ENCODE measurements at regions not wholly inside any gene's neighbourhood (a gene's known extent, or its start where the extent isn't known, plus 50 kb on each side); places are given as distances from the start of the nearest gene placed in this dataset.

- CTCF ChIA-PET = no interaction called here
- no TSS peak for BruUV-seq (replicated peaks)
- H3K4me3 Mint-ChIP-seq (ENCODE audit: low read depth, unreplicated experiment) = no peak overlapping the region
- DNase-seq = no peak
- no peak overlapping the region for H3K27ac Mint-ChIP-seq (ENCODE audit: unreplicated experiment)
- no peaks in the 10 kb centered on the region for H3K4me1 Mint-ChIP-seq (ENCODE audit: low read depth, unreplicated experiment)
- no peak for TF ChIP-seq CTCF (IDR thresholded peaks at IDR 0.05; ENCODE audit: unreplicated experiment)
- H3K9me3 Mint-ChIP-seq (ENCODE audit: low read depth, unreplicated experiment) = peaks cover 4% of the 10 kb centered on the region
- H3K27me3 Mint-ChIP-seq (ENCODE audit: unreplicated experiment) = no peaks in the 10 kb centered on the region
- intact Hi-C loops (cut with micrococcal nuclease; ENCODE audit: unreplicated experiment) = no loop called here
- H3K36me3 Mint-ChIP-seq (ENCODE audit: insufficient read depth, unreplicated experiment) = no peaks in the 10 kb centered on the region
Measured at GRCh38 chr7:109179601-109180000, 609.9 kb downstream of the DNAJB9 start.

DNA sequence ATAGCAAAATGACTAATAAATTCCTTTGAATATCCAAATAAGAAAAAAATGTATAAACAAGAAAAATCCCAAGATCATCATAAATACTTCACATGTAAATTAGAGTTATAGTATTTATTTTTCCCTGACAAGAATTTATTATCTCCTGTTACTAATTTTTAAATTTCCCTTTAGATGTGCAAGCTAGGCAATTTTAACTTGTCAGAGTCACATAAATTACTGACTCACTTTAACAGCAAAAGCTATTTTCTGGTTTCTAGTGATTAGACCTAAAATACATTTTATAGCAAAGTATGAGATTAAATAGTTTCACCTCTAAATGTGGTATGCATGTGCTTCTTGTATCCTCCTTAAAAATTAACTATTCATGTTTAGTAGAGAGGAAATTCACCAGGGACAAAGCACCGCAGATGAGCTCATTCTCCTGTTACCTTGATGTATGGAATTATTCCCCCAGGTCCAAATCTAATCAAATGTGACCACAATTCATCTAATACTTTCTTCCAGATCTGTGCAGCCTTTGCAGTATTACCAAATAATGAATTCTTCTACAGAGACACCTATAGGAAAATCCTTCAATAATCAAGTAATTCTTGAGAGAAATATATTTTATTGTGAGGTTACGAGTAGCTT is 621.2 kb downstream of the DNAJB9 start:
- no peak for TF ChIP-seq CTCF (IDR thresholded peaks at IDR 0.05; ENCODE audit: unreplicated experiment)
- DNase-seq = no peak
- H3K27ac Mint-ChIP-seq (ENCODE audit: unreplicated experiment) = no peak overlapping the region
- H3K9me3 Mint-ChIP-seq (ENCODE audit: low read depth, unreplicated experiment) = peaks cover 3% of the 10 kb centered on the region
- no peaks in the 10 kb centered on the region for H3K36me3 Mint-ChIP-seq (ENCODE audit: insufficient read depth, unreplicated experiment)
- H3K27me3 Mint-ChIP-seq (ENCODE audit: unreplicated experiment) = no peaks in the 10 kb centered on the region
- intact Hi-C loops (cut with micrococcal nuclease; ENCODE audit: unreplicated experiment) = no loop called here
- H3K4me1 Mint-ChIP-seq (ENCODE audit: low read depth, unreplicated experiment) = no peaks in the 10 kb centered on the region
- BruUV-seq (replicated peaks) = no TSS peak
- CTCF ChIA-PET = interaction anchor here (0.6 kb wide), 1 partner anchor 85 kb away, joined by 3 read pairs; no protein-coding TSS in a partner anchor
- no peak overlapping the region for H3K4me3 Mint-ChIP-seq (ENCODE audit: low read depth, unreplicated experiment)

DNA sequence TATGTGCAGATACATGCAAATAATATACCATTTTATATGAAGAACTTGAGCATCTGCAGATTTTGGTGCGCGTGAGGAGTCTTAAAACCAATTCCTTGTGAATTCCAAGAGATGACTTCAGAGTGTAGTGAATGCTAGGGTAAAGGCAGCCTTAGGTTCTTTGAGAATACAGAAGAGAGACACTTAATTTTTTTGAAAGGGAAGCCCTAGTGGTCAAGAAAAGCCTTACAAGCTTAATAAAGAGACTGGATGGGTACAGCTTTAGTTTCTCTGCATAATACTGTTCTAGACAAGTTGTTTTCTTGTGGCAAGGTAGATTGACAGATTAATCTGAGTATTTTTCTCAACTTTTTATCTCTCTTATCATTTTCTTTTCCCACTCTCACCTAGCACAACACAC is 636.5 kb downstream of the DNAJB9 start:
- BruUV-seq (replicated peaks) = no TSS peak
- no peak for DNase-seq
- no peaks in the 10 kb centered on the region for H3K27me3 Mint-ChIP-seq (ENCODE audit: unreplicated experiment)
- no peak for TF ChIP-seq CTCF (IDR thresholded peaks at IDR 0.05; ENCODE audit: unreplicated experiment)
- intact Hi-C loops (cut with micrococcal nuclease; ENCODE audit: unreplicated experiment) = no loop called here
- no peak overlapping the region for H3K4me3 Mint-ChIP-seq (ENCODE audit: low read depth, unreplicated experiment)
- no peaks in the 10 kb centered on the region for H3K4me1 Mint-ChIP-seq (ENCODE audit: low read depth, unreplicated experiment)
- H3K27ac Mint-ChIP-seq (ENCODE audit: unreplicated experiment) = no peak overlapping the region
- H3K36me3 Mint-ChIP-seq (ENCODE audit: insufficient read depth, unreplicated experiment) = no peaks in the 10 kb centered on the region
- peaks cover 21% of the 10 kb centered on the region for H3K9me3 Mint-ChIP-seq (ENCODE audit: low read depth, unreplicated experiment)
- CTCF ChIA-PET = no interaction called here

GRCh38 chr7:109213081-109213480 is 643.4 kb downstream of the DNAJB9 start:
- intact Hi-C loops (cut with micrococcal nuclease; ENCODE audit: unreplicated experiment) = no loop called here
- CTCF ChIA-PET = no interaction called here
- no peaks in the 10 kb centered on the region for H3K4me1 Mint-ChIP-seq (ENCODE audit: low read depth, unreplicated experiment)
- peaks cover 10% of the 10 kb centered on the region for H3K9me3 Mint-ChIP-seq (ENCODE audit: low read depth, unreplicated experiment)
- no peak overlapping the region for H3K4me3 Mint-ChIP-seq (ENCODE audit: low read depth, unreplicated experiment)
- no peaks in the 10 kb centered on the region for H3K27me3 Mint-ChIP-seq (ENCODE audit: unreplicated experiment)
- H3K27ac Mint-ChIP-seq (ENCODE audit: unreplicated experiment) = no peak overlapping the region
- no peak for TF ChIP-seq CTCF (IDR thresholded peaks at IDR 0.05; ENCODE audit: unreplicated experiment)
- BruUV-seq (replicated peaks) = no TSS peak
- no peak for DNase-seq
- H3K36me3 Mint-ChIP-seq (ENCODE audit: insufficient read depth, unreplicated experiment) = no peaks in the 10 kb centered on the region
